Memory B cell (primary cell): ENCODE measurements at regions not wholly inside any gene's neighbourhood (a gene's known extent, or its start where the extent isn't known, plus 50 kb on each side); places are given as distances from the start of the nearest gene placed in this dataset.

Source experiments
- ATAC-seq: fragments of 150-1000 bp; cut with Tn5 transposase; 2 replicates; pipeline ENCODE4 v1.10.0; 2021; ENCODE audit warnings: low read depth, mild to moderate bottlenecking, moderate library complexity
- DNase-seq, 2 donors: peaks; one replicate each; pipeline ENCODE4 v3.0.0; 2022; ENCODE audit warnings: low spot score in 2 of 2
- H3K27ac Mint-ChIP-seq: one replicate; pipeline ENCODE4 v1.8.0; 2022; ENCODE audit warnings: mild to moderate bottlenecking, moderate library complexity, mixed read lengths
- H3K27me3 Mint-ChIP-seq: one replicate; pipeline ENCODE4 v1.8.0; 2022; ENCODE audit warnings: mixed read lengths
- H3K36me3 Mint-ChIP-seq: one replicate; pipeline ENCODE4 v1.8.0; 2022; ENCODE audit warnings: mild to moderate bottlenecking, mixed read lengths
- H3K4me1 Mint-ChIP-seq: one replicate; pipeline ENCODE4 v1.8.0; 2022; ENCODE audit warnings: mixed read lengths
- H3K4me3 Mint-ChIP-seq: one replicate; pipeline ENCODE4 v1.8.0; 2022; ENCODE audit warnings: mild to moderate bottlenecking, moderate library complexity, mixed read lengths
- H3K9me3 Mint-ChIP-seq: one replicate; pipeline ENCODE4 v1.8.0; 2022; ENCODE audit warnings: mixed read lengths

DNA sequence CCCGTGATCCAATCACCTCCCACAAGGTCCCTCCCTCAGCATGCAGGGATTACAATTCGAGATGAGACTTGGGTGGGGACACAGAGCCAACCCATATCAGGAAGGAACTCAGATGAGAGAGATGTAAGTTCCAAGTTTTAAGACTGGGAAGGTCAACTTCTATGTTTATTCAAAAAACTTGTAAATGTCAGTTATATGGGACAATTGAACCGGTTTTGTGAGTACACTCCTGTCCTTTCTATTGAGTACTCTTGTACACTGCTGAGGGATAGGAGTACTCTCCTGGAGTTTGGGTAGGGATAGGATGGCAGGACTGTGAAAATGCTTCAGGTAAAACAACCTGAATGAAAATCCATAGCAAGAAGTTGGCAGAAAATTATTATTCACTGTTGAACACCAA, 239.1 kb downstream of the ZNF674 start:
- Mint-ChIP-seq H3K9me3 (peaks cover 3% of the 10 kb centered on the region), H3K4me1 (no peaks in the 10 kb centered on the region), H3K36me3 (no peaks in the 10 kb centered on the region), H3K27me3 (peaks cover 1% of the 10 kb centered on the region), H3K4me3 (no peak overlapping the region), H3K27ac (no peak overlapping the region)
- DNase-seq (no peak), ATAC-seq (no peak)

DNA sequence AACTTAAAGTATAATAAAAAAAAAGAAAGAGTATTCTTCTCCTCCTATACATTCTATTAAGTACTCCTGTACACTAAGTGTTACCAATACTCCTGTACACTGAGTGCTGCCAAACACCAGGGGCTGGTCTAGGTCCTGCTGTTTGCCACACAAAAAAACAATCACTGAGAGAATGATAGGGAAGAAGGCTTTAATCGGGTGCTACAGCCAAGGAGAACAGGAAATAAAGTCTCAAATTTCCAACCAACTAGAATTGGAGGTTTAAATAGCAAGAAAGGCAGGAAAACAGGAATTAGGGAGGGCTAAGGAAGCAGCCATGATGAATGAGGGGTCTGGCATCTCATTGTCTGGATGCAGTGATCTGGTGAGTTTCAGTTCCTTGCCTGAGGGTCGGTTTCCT, 239.8 kb downstream of the ZNF674 start:
- Mint-ChIP-seq H3K4me3 (no peak overlapping the region), H3K36me3 (no peaks in the 10 kb centered on the region), H3K27me3 (peaks cover 1% of the 10 kb centered on the region), H3K4me1 (no peaks in the 10 kb centered on the region), H3K9me3 (peaks cover 3% of the 10 kb centered on the region), H3K27ac (no peak overlapping the region)
- ATAC-seq: no peak
- DNase-seq: no peak

GRCh38 chrX:46301903-46302302, 243.3 kb downstream of the ZNF674 start:
- Mint-ChIP-seq H3K4me1 (no peaks in the 10 kb centered on the region), H3K4me3 (no peak overlapping the region), H3K36me3 (no peaks in the 10 kb centered on the region), H3K27ac (no peak overlapping the region), H3K27me3 (peaks cover 1% of the 10 kb centered on the region), H3K9me3 (peaks cover 3% of the 10 kb centered on the region)
- ATAC-seq: no peak
- DNase-seq: no peak

GRCh38 chrX:46298821-46299220, 246.4 kb downstream of the ZNF674 start:
- no peaks in the 10 kb centered on the region for H3K9me3 Mint-ChIP-seq

GRCh38 chrX:46295963-46296362, 249.3 kb downstream of the ZNF674 start:
- Mint-ChIP-seq H3K4me1 (no peaks in the 10 kb centered on the region), H3K27me3 (peaks cover 14% of the 10 kb centered on the region), H3K36me3 (no peaks in the 10 kb centered on the region), H3K4me3 (no peak overlapping the region), H3K27ac (no peak overlapping the region), H3K9me3 (no peaks in the 10 kb centered on the region)
- ATAC-seq (no peak), DNase-seq (no peak)

More at GRCh38 chrX:46298821-46299220, 246.4 kb downstream of the ZNF674 start:
- DNase-seq (no peak), ATAC-seq (no peak)
- Mint-ChIP-seq H3K27me3 (peaks cover 7% of the 10 kb centered on the region), H3K4me1 (no peaks in the 10 kb centered on the region), H3K27ac (no peak overlapping the region), H3K36me3 (no peaks in the 10 kb centered on the region), H3K4me3 (no peak overlapping the region)

GRCh38 chrX:46294234-46294633, 251.0 kb downstream of the ZNF674 start:
- DNase-seq: no peak
- no peak for ATAC-seq
- Mint-ChIP-seq H3K27ac (no peak overlapping the region), H3K36me3 (no peaks in the 10 kb centered on the region), H3K4me3 (no peak overlapping the region), H3K4me1 (no peaks in the 10 kb centered on the region), H3K27me3 (peaks cover 14% of the 10 kb centered on the region), H3K9me3 (no peaks in the 10 kb centered on the region)

- Mint-ChIP-seq H3K36me3 (no peaks in the 10 kb centered on the region), H3K4me3 (no peak overlapping the region), H3K4me1 (no peaks in the 10 kb centered on the region), H3K9me3 (no peaks in the 10 kb centered on the region), H3K27ac (no peak overlapping the region), H3K27me3 (no peaks in the 10 kb centered on the region)
- ATAC-seq: no peak
- DNase-seq: no peak
Measured at GRCh38 chrX:46279925-46280313, 265.3 kb downstream of the ZNF674 start.

GRCh38 chrX:46279214-46279924, 265.9 kb downstream of the ZNF674 start:
- H3K4me3 Mint-ChIP-seq: no peak overlapping the region

DNA sequence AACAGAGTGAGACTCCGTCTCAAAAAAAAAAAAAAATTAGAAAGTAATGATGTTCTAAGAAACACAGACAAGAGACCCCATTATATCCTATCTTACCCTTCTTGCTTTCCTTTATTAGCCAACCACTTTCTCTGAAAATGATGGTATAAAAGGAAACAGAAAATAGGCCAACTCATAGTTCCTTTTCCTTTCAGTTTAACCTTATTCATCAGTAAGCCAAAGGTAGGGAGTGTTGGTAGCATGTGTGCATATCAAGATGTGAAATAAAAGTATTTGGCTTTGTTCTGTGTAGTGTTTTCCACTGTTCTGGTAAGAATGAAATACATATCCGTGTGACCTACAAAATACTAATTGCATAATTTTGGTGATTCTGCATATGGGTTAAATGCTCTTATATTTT, 266.6 kb downstream of the ZNF674 start:
- Mint-ChIP-seq H3K36me3 (no peaks in the 10 kb centered on the region), H3K27ac (no peak overlapping the region), H3K4me1 (no peaks in the 10 kb centered on the region), H3K9me3 (no peaks in the 10 kb centered on the region), H3K27me3 (no peaks in the 10 kb centered on the region), H3K4me3 (no peak overlapping the region)
- ATAC-seq: no peak
- no peak for DNase-seq

More at GRCh38 chrX:46279214-46279924, 265.9 kb downstream of the ZNF674 start:
- ATAC-seq (no peak), DNase-seq (no peak)
- H3K4me1 Mint-ChIP-seq: no peaks in the 10 kb centered on the region
- no peaks in the 10 kb centered on the region for H3K27me3 Mint-ChIP-seq
- no peaks in the 10 kb centered on the region for H3K9me3 Mint-ChIP-seq
- H3K36me3 Mint-ChIP-seq: no peaks in the 10 kb centered on the region
- no peak overlapping the region for H3K27ac Mint-ChIP-seq

DNA sequence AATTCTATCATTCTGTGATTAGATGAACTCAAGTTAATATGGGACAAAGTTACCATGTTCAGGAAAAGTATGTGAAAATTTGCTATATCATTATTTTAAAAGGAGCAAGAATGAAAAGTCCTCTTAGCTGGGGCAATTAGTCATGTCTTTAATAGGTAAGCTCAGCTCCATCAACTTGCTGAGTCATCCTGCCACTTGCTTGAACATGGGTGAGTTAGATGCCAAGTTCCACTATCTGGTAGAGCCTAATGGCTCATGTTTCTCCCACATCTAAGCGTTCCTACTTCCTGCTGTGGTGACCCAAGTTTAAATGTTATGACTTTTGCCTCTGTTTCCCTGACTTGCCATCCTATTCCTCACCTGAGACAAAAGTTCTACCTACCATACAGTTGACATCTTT, 276.8 kb downstream of the ZNF674 start:
- Mint-ChIP-seq H3K4me1 (no peaks in the 10 kb centered on the region), H3K27ac (no peak overlapping the region), H3K36me3 (no peaks in the 10 kb centered on the region), H3K4me3 (no peak overlapping the region), H3K27me3 (peaks cover 2% of the 10 kb centered on the region), H3K9me3 (no peaks in the 10 kb centered on the region)
- DNase-seq: no peak
- no peak for ATAC-seq

DNA sequence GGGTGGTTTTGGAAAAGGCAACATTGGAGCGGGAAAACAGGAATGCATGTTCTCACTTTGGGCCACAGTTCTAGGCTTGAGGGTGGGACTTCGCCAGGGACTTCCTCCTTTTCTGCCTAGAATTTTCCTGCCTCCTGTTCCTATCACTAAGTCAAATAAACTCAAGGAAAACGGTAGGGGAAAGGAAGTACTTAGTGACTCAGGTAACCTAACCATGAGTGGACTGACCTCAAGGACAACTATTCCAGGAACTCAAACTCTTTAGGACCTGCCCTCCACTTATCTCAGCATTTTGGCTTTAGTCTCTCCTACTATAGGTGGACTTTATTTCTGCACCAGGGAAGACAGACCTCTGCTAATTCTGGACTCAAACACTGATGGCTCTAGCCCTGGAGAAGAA, 281.7 kb downstream of the ZNF674 start:
- Mint-ChIP-seq H3K27ac (no peak overlapping the region), H3K4me1 (no peaks in the 10 kb centered on the region), H3K4me3 (no peak overlapping the region), H3K9me3 (no peaks in the 10 kb centered on the region), H3K36me3 (no peaks in the 10 kb centered on the region), H3K27me3 (peaks cover 4% of the 10 kb centered on the region)
- ATAC-seq (no peak), DNase-seq (no peak)

DNA sequence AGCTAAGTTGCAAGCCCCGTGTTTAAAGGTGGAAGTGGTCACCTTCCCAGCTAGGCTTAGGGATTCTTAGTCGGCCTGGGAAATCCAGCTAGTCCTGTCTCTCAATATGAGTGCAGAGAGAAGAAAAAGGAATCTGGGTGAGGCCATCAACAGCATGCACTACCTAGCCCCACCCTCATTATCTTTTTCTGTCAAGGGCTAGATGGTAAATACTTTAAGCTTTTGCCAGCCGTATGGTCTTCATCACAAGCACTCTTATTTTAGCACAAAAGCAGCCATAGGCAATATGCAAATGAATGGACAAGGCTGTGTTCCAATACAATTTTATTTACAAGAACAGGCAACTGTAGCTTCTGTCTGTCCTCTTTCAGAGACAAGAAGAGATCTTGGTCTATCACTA, 282.9 kb downstream of the ZNF674 start:
- H3K4me3 Mint-ChIP-seq: no peak overlapping the region
- ATAC-seq: no peak
- H3K4me1 Mint-ChIP-seq: no peaks in the 10 kb centered on the region
- no peak overlapping the region for H3K27ac Mint-ChIP-seq
- peaks cover 4% of the 10 kb centered on the region for H3K27me3 Mint-ChIP-seq
- no peak for DNase-seq
- no peaks in the 10 kb centered on the region for H3K36me3 Mint-ChIP-seq
- H3K9me3 Mint-ChIP-seq: no peaks in the 10 kb centered on the region

DNA sequence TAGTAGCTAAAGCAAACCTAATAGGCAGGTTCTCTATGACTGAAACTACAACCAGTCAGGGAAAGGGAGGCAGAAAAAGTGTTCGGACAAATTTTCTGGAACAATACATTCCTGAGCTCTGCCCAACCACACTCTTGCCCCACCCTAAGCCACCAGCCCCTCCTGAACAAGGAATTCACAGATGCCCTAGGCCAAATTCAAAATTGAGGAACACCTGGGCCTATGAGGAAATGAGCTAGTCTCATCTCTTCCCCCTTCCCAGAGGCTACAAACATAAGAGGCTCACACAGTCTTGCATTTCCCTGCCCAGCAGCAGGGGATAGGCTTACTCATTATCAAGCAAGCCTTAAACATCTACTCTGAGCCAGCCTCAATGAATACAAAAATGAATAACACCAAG, 284.7 kb downstream of the ZNF674 start:
- H3K4me1 Mint-ChIP-seq: no peaks in the 10 kb centered on the region
- no peak overlapping the region for H3K27ac Mint-ChIP-seq
- peaks cover 4% of the 10 kb centered on the region for H3K27me3 Mint-ChIP-seq
- H3K4me3 Mint-ChIP-seq: no peak overlapping the region
- ATAC-seq (no peak), DNase-seq (no peak)
- no peaks in the 10 kb centered on the region for H3K9me3 Mint-ChIP-seq
- H3K36me3 Mint-ChIP-seq: no peaks in the 10 kb centered on the region

DNA sequence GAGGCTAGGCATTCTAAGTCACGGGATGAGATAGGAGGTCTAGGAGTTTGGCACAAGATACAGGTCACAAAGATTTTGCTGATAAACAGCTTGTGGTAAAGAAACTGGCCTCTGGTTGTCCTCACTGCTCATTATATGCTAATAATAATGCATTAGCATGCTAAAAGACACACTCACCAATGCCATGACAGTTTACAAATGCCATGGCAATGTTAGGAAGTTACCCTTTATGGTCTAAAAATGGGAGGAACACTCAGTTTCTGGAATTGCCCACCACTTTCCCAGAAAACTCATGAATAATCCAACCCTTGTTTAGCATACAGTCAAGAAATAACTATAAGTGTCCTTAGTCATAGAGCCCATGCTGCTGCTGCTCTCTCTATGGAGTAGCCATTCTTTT, 286.9 kb downstream of the ZNF674 start:
- Mint-ChIP-seq H3K36me3 (no peaks in the 10 kb centered on the region), H3K9me3 (no peaks in the 10 kb centered on the region), H3K4me1 (peaks cover 3% of the 10 kb centered on the region), H3K27ac (no peak overlapping the region), H3K4me3 (no peak overlapping the region), H3K27me3 (peaks cover 4% of the 10 kb centered on the region)
- ATAC-seq (no peak), DNase-seq (no peak)

GRCh38 chrX:46257451-46257879, 287.8 kb downstream of the ZNF674 start:
- peaks cover 4% of the 10 kb centered on the region for H3K27me3 Mint-ChIP-seq
- peaks cover 3% of the 10 kb centered on the region for H3K4me1 Mint-ChIP-seq
- ATAC-seq: no peak
- no peak overlapping the region for H3K27ac Mint-ChIP-seq
- DNase-seq: no peak
- H3K4me3 Mint-ChIP-seq: no peak overlapping the region
- H3K36me3 Mint-ChIP-seq: no peaks in the 10 kb centered on the region
- no peaks in the 10 kb centered on the region for H3K9me3 Mint-ChIP-seq
